ENCODE measurements at regions not wholly inside any gene's neighbourhood (a gene's known extent, or its start where the extent isn't known, plus 50 kb on each side); places are given as distances from the start of the nearest gene placed in this dataset.

GRCh38 chr14:66115740-66116502 is 370.2 kb upstream of the CCDC196 start:
- TF ChIP-seq CTCF (IDR thresholded peaks at IDR 0.05) (no peak), POLR2A (IDR thresholded peaks at IDR 0.05) (no peak)

All from body of pancreas (tissue), 4 donors.